HUDEP-2 (cell line): ENCODE measurements at regions not wholly inside any gene's neighbourhood (a gene's known extent, or its start where the extent isn't known, plus 50 kb on each side); places are given as distances from the start of the nearest gene placed in this dataset.

ENCODE experiments used
- DNase-seq, 76 experiments: peaks; one replicate each; lab custom pipeline; 2025; ENCODE audit not compliant: unreplicated experiment in 76 of 76; lab: John Stamatoyannopoulos, UW

DNA sequence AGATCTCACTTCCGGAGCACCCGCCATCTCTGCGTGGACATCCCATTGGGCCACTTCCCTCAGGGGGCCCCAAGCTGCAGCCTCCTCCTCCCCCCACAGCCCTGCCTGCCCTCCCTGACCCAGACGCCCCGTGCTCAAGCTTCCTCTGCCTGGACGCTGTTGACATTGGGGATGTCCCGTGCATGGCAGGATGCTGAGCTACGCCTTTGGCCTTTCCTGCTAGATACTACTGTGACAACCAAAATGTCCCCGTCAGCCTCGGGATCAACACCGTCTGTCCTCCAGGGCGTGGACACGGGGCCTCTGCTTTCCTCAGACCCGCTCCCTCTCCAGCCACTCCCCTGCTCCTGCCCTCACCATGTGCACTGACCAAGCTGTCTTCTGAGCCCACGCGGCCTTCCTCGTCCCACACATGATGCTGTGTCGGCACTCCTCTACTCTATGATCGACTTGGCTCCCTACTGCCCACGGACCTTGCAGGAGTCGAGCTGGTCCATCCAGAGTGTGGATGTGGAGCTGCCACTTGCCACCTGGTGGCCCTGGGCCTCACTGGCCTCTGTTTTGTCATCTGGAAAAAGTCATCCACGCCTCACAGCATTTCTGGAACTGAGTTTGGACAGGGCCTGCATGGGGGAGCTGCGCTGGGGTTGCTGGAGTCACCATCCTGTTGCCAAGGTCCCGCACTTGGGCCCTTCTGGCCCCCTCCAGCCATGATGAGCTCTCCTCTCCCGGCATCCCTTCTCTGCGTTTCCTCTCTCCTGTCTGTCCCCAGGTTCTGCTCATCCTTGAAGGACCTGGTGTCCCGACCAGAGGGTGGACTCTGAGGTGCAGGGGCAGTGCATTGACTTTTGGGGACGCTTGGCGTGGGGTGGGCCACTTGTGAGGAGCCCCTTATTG is 221.7 kb upstream of the CIBAR2 start:
- DNase-seq = no peak

- peak in 30 of 76 experiments; percentile 1 to 41 (median 21) for DNase-seq
These were observed 222.7 kb upstream of the CIBAR2 start for GRCh38 chr16:85334718-85335583.

- peak in 1 of 76 experiments; percentile 13 for DNase-seq
These were observed 223.6 kb upstream of the CIBAR2 start for GRCh38 chr16:85335584-85336491.

DNA sequence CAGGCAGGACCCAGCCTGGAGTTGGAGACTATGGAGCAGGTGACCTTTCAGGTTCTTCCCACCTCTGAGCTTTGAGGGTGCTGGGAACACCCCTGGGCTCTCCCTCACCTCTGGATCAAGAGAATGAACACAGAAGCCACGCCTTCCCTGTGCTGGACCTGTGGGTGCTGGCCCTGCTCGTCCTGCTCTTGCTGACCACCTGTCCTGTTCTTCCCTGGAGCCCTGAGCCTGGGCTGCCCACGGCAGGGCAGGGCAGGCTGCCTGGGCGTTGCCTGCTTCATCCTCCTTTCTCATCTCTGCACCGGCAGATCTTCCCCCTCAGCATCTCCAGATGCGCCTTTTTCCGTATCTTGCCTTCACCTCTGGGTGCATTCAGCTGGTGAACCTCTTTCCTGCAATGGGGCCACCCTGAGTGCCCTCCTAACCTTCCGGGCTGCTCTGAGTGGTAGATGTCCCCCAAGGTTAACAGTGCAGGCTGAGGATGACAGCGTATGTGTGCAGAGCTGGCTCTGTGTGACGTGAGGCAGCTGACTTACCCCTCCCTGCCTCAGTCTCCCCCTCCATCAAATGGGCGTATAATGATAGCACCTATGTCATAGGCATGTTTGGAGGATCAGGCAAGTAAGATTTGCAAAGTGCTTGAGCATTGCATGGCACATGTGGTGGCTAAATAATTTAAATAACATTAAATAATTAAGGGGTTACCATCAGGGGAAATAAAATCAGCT is 225.8 kb upstream of the CIBAR2 start:
- no peak for DNase-seq

DNA sequence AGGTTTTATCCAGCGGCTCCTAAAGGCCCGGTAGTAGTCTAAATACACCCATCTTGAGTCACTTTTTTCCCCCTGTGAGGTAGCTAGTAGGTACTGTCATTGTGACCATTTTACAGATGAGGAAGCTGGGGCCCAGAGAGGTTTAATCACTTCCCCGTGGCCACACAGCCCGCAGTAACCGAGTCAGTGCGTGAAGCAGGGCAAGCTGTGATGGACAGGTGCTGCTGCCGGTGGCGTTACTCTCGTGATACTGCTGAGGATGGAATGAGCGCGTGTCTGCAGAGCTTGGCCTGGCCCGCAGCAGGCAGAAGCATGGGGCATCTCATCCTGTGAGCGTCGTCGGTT is 226.3 kb upstream of the CIBAR2 start:
- no peak for DNase-seq

GRCh38 chr16:85338989-85339685 is 226.9 kb upstream of the CIBAR2 start:
- DNase-seq = no peak

- no peak for DNase-seq
These were observed 229.9 kb upstream of the CIBAR2 start for GRCh38 chr16:85341972-85342695.

GRCh38 chr16:85344502-85345128 is 232.3 kb upstream of the CIBAR2 start:
- DNase-seq = no peak

GRCh38 chr16:85345129-85345639 is 232.9 kb upstream of the CIBAR2 start:
- no peak for DNase-seq

DNA sequence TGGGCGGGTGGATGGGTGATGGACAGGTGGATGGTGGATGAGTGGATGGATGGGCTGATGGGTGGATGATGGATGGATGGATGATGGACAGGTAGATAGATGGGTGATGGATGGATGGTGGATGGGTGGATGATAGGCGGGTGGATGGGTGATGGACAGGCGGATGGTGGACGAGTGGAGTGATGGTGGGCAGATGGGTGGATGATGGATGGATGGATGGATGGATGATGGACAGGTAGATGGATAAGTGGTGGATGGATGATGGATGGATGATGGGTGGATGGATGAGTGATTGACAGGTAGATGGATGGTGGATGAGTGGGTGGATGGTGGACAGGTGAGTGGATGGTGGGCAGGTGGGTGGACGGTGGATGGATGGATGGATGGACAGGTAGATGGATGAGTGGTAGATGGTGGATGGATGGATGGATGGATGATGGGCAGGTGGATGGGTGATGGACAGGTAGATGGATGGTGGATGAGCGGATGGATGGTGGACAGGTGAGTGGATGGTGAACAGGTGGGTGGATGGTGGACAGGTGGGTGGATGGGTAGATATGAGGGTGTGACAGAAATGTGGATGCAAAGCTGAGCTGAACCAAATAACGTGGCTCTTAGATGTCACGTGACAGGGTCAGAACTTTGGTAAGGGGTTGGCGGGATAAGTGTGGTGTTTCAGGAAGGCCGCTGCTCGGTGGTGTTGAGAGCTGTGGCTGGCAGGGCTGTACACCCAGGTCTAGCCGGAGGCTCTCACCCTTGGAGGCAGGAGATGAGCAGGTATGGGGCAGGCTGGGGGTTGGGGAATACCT is 234.3 kb upstream of the CIBAR2 start:
- no peak for DNase-seq

DNA sequence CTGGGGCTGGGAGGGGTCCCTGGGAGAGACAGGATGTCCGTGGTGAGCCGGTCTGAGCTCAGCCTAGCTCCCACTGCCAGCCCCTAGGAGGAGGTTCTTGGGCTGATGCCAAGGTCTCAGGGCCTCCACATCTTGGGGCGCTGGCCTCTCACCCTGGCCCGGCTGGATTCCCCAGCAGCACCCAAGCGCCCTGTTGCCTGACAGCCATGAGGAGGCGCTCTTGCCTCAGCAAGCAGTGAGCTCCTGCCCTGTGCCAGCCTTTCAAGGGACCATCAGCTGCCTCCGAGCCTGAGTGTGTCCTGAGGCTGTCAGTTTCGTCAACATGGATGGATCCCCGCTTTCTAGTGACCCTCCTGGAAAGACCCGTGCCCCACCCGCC is 234.9 kb upstream of the CIBAR2 start:
- DNase-seq = peak in 68 of 76 experiments; percentile 13 to 82 (median 58)

DNA sequence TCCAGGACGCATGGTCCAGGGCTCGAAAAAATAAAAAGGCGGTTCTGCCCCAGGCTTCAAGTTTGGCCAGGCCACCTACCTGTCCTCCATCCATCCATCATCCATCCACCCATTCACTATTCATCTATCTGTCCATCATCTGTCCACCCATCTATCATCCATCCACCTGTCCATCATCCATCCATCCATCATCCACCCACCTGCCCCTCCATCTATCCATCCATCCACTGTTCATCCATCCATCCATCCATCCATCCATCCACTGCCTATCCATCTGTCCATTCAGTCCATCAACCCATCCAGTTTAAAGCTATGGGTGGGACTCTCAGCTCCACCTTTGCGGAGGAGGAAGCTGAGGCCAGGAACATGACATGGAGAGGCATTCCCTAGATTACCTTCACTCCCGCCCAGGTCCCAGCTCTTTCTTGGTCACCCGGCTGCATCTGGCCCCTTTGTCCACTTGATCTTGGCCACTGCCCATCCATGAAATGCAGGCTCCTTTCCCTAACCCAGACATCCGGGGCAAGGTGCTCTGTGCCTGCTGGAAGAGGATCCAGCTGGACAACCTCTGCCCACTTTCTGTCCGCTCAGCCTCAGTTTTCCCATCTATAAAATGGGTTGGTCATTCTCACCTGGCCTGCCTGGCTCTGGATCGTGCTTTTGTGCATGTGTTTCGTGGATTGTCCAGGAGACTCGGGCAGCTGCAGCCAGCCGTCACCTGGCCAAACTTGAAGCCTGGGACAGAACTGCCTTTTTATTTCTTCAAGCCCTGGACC is 236.0 kb upstream of the CIBAR2 start:
- no peak for DNase-seq

- DNase-seq = no peak
These were observed 236.7 kb upstream of the CIBAR2 start for GRCh38 chr16:85348911-85349334.

DNA sequence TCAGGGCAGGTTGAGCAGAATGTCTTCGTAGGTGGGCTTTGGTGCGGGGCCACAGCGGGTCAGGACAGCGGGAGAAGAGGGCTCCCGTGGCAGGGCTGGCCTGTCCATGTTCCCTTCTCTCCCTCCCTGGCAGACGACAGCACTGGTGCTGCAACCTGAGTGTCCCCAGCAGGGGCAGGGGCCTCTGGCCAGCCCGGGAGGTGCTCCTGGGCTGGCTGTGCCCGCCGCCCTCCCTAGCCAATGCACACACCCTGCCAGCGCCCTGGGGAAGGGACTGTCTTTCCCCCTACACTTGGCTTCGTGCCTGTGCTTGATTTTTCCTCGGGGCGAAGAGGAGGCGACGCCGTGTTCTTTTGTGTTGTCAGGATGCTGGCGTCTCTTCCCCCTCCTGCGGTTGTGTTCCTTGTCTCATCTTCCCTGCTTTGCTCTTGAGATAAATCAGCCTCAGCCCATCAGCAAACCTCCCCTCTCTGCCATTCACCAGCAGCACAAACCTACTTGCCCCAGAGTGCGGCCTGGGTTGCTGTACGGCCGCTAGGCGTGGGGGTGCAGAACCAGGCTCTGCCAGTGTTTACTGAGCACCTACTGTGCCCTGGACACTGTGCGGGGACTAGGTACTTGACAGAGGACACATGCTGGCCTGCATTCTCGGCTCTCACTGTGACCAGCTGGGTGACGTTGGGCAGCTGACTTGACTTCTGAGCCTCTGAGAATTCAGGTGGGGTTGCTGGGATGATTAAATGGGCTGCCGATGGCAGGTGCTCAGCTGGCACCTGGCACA is 237.3 kb upstream of the CIBAR2 start:
- no peak for DNase-seq

DNA sequence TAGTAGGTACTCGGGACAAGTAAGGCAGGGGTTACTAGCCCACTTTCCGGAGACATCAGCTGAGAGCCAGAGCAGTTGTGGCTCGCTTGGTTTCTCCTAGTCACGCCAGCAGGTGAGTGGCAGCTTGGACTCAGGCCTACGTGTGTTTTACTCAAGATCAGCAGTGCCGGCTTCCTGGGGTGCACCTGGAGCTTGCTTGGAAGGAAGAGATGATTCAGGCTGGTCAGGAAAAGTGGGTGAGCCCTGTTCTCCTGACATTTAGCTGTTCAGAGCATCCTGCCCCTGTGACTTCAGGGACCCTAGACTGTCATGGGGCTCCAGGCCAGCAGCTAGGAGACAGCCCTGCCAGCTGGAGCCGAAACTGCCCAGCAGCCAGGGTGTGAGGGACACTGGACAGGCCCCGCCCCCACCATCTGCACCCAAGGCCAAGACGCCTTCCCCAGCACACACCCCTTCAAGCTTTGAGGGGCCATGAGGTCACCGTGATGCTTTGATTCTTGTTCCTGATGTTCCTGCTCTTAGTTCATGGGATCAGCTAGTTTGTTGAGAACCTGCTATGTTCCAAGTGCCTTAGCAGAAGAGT is 238.0 kb upstream of the CIBAR2 start:
- DNase-seq = no peak
